Astrocyte (in vitro differentiated cells and primary cell): ENCODE measurements at regions not wholly inside any gene's neighbourhood (a gene's known extent, or its start where the extent isn't known, plus 50 kb on each side); places are given as distances from the start of the nearest gene placed in this dataset.

ENCODE experiments used
- DNase-seq: peaks from one replicate; pipeline ENCODE4 v3.0.0-alpha.2; 2010; ENCODE audit warnings: low read depth
- FAIRE-seq: peaks from 2 replicates; lab custom pipeline; 2011; peaks lifted over from hg19 to GRCh38; lab: Jason Lieb, UNC
- H2AFZ ChIP-seq: 2 replicates; pipeline ENCODE4 v1.6.0; 2012; ENCODE audit warnings: low read depth, low read length, inconsistent platforms
- H3K27ac ChIP-seq: 2 replicates; pipeline ENCODE4 v1.5.1; 2011; ENCODE audit warnings: low read depth, low read length, inconsistent platforms
- H3K27me3 ChIP-seq: 2 replicates; pipeline ENCODE4 v1.6.0; 2011; ENCODE audit warnings: low read length, inconsistent platforms; ENCODE audit not compliant: insufficient read depth
- H3K36me3 ChIP-seq: 2 replicates; pipeline ENCODE4 v1.5.1; 2011; ENCODE audit warnings: low read length, inconsistent platforms; ENCODE audit not compliant: insufficient read depth
- H3K4me1 ChIP-seq: 2 replicates; pipeline ENCODE4 v1.5.1; 2011; ENCODE audit warnings: low read length, inconsistent platforms; ENCODE audit not compliant: insufficient read depth
- H3K4me2 ChIP-seq: 2 replicates; pipeline ENCODE4 v1.6.0; 2012; ENCODE audit warnings: low read length, inconsistent platforms
- H3K4me3 ChIP-seq: 2 replicates; pipeline ENCODE4 v1.5.1; 2011; ENCODE audit warnings: low read depth, mild to moderate bottlenecking, low read length, inconsistent platforms; ENCODE audit not compliant: insufficient read depth
- H3K79me2 ChIP-seq: 2 replicates; pipeline ENCODE4 v1.6.0; 2012; ENCODE audit warnings: mild to moderate bottlenecking, low read length, inconsistent platforms; ENCODE audit not compliant: insufficient read depth
- H3K9ac ChIP-seq: 2 replicates; pipeline ENCODE4 v1.6.0; 2012; ENCODE audit warnings: mild to moderate bottlenecking, low read length, inconsistent platforms
- H3K9me3 ChIP-seq: 2 replicates; pipeline ENCODE4 v1.5.1; 2012; ENCODE audit warnings: low read depth, mild to moderate bottlenecking, low read length, inconsistent platforms; ENCODE audit not compliant: insufficient read depth
- H4K20me1 ChIP-seq: 2 replicates; pipeline ENCODE4 v1.6.0; 2012; ENCODE audit warnings: low read length, inconsistent platforms; ENCODE audit not compliant: insufficient read depth
- H3K27ac Mint-ChIP-seq: one replicate; pipeline ENCODE4 v1.8.0; 2021; ENCODE audit warnings: mild to moderate bottlenecking, mixed read lengths; ENCODE audit not compliant: unreplicated experiment
- H3K27me3 Mint-ChIP-seq: one replicate; pipeline ENCODE4 v1.8.0; 2021; ENCODE audit warnings: low read depth, mixed read lengths; ENCODE audit not compliant: unreplicated experiment
- H3K36me3 Mint-ChIP-seq: one replicate; pipeline ENCODE4 v1.8.0; 2021; ENCODE audit warnings: low read depth, mixed read lengths; ENCODE audit not compliant: unreplicated experiment
- H3K4me1 Mint-ChIP-seq: one replicate; pipeline ENCODE4 v1.8.0; 2021; ENCODE audit warnings: low read depth, mixed read lengths; ENCODE audit not compliant: unreplicated experiment
- H3K4me3 Mint-ChIP-seq: one replicate; pipeline ENCODE4 v1.8.0; 2021; ENCODE audit warnings: mild to moderate bottlenecking, moderate library complexity, mixed read lengths; ENCODE audit not compliant: unreplicated experiment
- H3K9me3 Mint-ChIP-seq: one replicate; pipeline ENCODE4 v1.8.0; 2021; ENCODE audit warnings: mild to moderate bottlenecking, mixed read lengths; ENCODE audit not compliant: unreplicated experiment
- CTCF ChIP-seq: IDR thresholded peaks from 2 replicates; pipeline ENCODE4 v1.5.1; 2011; ENCODE audit warnings: low read depth, mild to moderate bottlenecking, inconsistent platforms, low read length, moderate library complexity; ENCODE audit not compliant: insufficient read depth
- EZH2 ChIP-seq: IDR thresholded peaks from 2 replicates; pipeline ENCODE4 v1.6.1; 2012; ENCODE audit warnings: mild to moderate bottlenecking, low read length, inconsistent platforms; ENCODE audit not compliant: insufficient read depth

GRCh38 chr2:187854801-187855200 lies 300.6 kb upstream of the TFPI start:
- no peak overlapping the region for H3K4me3 Mint-ChIP-seq
- no peaks in the 10 kb centered on the region for H3K4me1 Mint-ChIP-seq

GRCh38 chr2:187855689-187856088 lies 301.5 kb upstream of the TFPI start:
- no peak overlapping the region for H3K4me3 Mint-ChIP-seq
- H2AFZ ChIP-seq = no peak overlapping the region
- H3K27me3 Mint-ChIP-seq = no peaks in the 10 kb centered on the region
- no peaks in the 10 kb centered on the region for H3K4me1 ChIP-seq
- no peak overlapping the region for H3K4me2 ChIP-seq
- no peak overlapping the region for H3K4me3 ChIP-seq
- no peak for TF ChIP-seq EZH2
- no peak for TF ChIP-seq CTCF
- H3K36me3 Mint-ChIP-seq = no peaks in the 10 kb centered on the region
- no peaks in the 10 kb centered on the region for H3K27me3 ChIP-seq
- no peaks in the 10 kb centered on the region for H4K20me1 ChIP-seq
- H3K36me3 ChIP-seq = no peaks in the 10 kb centered on the region
- no peak overlapping the region for H3K9ac ChIP-seq
- H3K79me2 ChIP-seq = no peaks in the 10 kb centered on the region
- H3K27ac Mint-ChIP-seq = no peak overlapping the region
- no peaks in the 10 kb centered on the region for H3K4me1 Mint-ChIP-seq
- FAIRE-seq (no peak), DNase-seq (no peak)
- no peaks in the 10 kb centered on the region for H3K9me3 ChIP-seq
- no peak overlapping the region for H3K27ac ChIP-seq
- H3K9me3 Mint-ChIP-seq = no peaks in the 10 kb centered on the region

More at GRCh38 chr2:187854801-187855200, 300.6 kb upstream of the TFPI start:
- peak; percentile 26 for FAIRE-seq
- no peaks in the 10 kb centered on the region for H3K9me3 Mint-ChIP-seq
- Histone ChIP-seq H3K27me3 (no peaks in the 10 kb centered on the region), H3K36me3 (no peaks in the 10 kb centered on the region), H3K79me2 (no peaks in the 10 kb centered on the region), H3K9ac (no peak overlapping the region), H3K4me3 (no peak overlapping the region), H4K20me1 (no peaks in the 10 kb centered on the region), H3K9me3 (no peaks in the 10 kb centered on the region), H3K4me1 (no peaks in the 10 kb centered on the region), H3K27ac (no peak overlapping the region), H2AFZ (no peak overlapping the region), H3K4me2 (no peak overlapping the region)
- no peak overlapping the region for H3K27ac Mint-ChIP-seq
- H3K27me3 Mint-ChIP-seq = no peaks in the 10 kb centered on the region
- no peak for DNase-seq
- H3K36me3 Mint-ChIP-seq = no peaks in the 10 kb centered on the region
- TF ChIP-seq EZH2 = no peak

- Mint-ChIP-seq H3K9me3 (no peaks in the 10 kb centered on the region), H3K27ac (no peak overlapping the region), H3K27me3 (no peaks in the 10 kb centered on the region), H3K4me3 (no peak overlapping the region), H3K36me3 (no peaks in the 10 kb centered on the region), H3K4me1 (no peaks in the 10 kb centered on the region)
- Histone ChIP-seq H3K27ac (no peak overlapping the region), H3K27me3 (no peaks in the 10 kb centered on the region), H3K4me3 (no peak overlapping the region), H3K4me1 (no peaks in the 10 kb centered on the region), H3K79me2 (no peaks in the 10 kb centered on the region), H2AFZ (no peak overlapping the region), H3K4me2 (no peak overlapping the region), H3K9ac (no peak overlapping the region), H3K9me3 (no peaks in the 10 kb centered on the region), H4K20me1 (no peaks in the 10 kb centered on the region), H3K36me3 (no peaks in the 10 kb centered on the region)
- TF ChIP-seq CTCF (no peak), EZH2 (no peak)
- DNase-seq = no peak
- FAIRE-seq = no peak
Measured at GRCh38 chr2:187857826-187858225, 303.6 kb upstream of the TFPI start.
